Esophagus muscularis mucosa (tissue), 4 donors: ENCODE measurements at regions not wholly inside any gene's neighbourhood (a gene's known extent, or its start where the extent isn't known, plus 50 kb on each side); places are given as distances from the start of the nearest gene placed in this dataset.

Experiments used
- CTCF ChIP-seq, 3 experiments: fragments of 200-600 bp in 2 of 3; fragments of 450-650 bp in 1 of 3; sonication (generic) in 2 of 3; IDR thresholded peaks; one replicate each; pipeline ENCODE4 v1.5.1; 2017 to 2019; ENCODE audit warnings: antibody characterized with exemption in 3 of 3, mild to moderate bottlenecking in 2 of 3, moderate library complexity in 1 of 3
- EP300 ChIP-seq: sonication (generic); formaldehyde crosslinking; IDR thresholded peaks from one replicate; pipeline ENCODE4 v1.6.1; 2017; ENCODE audit warnings: antibody characterized with exemption
- POLR2A ChIP-seq: fragments of 450-650 bp; IDR thresholded peaks from one replicate; pipeline ENCODE4 v1.6.1; 2017; ENCODE audit warnings: antibody characterized with exemption, moderate library complexity, mild to moderate bottlenecking, low read depth
- POLR2AphosphoS5 ChIP-seq, 2 donors: sonication (generic); formaldehyde crosslinking; IDR thresholded peaks; one replicate each; pipeline ENCODE4 v1.6.1; 2017; ENCODE audit warnings: antibody characterized with exemption in 2 of 2

GRCh38 chr4:147423229-147423628 lies 57.7 kb upstream of the EDNRA start:
- no peak for TF ChIP-seq CTCF (IDR thresholded peaks at IDR 0.05)
- no peak for TF ChIP-seq POLR2A
- TF ChIP-seq POLR2AphosphoS5 (IDR thresholded peaks at IDR 0.05), result no peak
- no peak for TF ChIP-seq EP300
